GM19455 (cell line): ENCODE measurements at regions not wholly inside any gene's neighbourhood (a gene's known extent, or its start where the extent isn't known, plus 50 kb on each side); places are given as distances from the start of the nearest gene placed in this dataset.
"Not testable (repeated sequence)": the region's sequence is repeated elsewhere in the genome, so short reads cannot be mapped to it uniquely, and the experiment has no call there.

Source experiments
- ATAC-seq: cut with Tn5 transposase; IDR thresholded peaks from one replicate; pipeline ENCODE4 v1.9.1; 2021; ENCODE audit not compliant: unreplicated experiment

DNA sequence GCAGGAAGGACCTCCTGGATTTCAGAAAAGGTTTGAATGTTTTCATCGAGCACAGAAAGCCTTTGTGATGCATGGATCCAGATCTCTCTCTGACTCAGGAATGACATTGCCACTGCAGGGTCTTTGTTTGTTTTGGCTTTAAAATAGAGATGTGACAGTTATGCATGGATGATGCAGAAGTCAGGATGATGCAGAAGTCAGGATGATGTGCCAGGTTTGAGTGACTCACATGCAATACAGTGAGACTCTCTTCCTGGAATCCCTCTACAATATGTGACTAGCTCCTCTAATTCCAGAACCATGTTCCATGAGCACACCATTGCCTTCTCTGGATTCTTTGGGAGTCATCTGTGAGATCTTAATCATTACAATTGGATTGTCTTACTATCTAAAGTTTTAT, 177.9 kb upstream of the RAB6C start:
- ATAC-seq, result no peak

DNA sequence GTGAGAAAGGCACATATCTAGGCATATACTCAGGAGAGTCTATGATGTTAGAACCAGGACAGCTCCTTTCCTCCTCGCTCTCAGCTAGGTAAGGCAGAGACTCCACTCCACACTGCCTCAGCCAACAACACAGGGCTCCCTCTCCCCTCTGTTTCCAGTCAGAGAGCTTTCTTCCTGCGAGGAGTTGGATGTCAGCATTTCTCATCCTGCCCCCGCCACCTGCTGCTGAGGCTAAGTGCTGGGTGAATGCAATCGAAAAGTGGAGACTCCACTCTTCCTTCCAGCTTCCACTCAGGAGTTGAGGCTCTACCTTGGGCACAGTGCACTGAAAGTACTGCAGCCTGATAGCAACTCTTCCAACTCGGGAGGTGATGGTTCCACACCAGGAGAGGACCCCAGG, 177.2 kb upstream of the RAB6C start:
- ATAC-seq, result no peak

DNA sequence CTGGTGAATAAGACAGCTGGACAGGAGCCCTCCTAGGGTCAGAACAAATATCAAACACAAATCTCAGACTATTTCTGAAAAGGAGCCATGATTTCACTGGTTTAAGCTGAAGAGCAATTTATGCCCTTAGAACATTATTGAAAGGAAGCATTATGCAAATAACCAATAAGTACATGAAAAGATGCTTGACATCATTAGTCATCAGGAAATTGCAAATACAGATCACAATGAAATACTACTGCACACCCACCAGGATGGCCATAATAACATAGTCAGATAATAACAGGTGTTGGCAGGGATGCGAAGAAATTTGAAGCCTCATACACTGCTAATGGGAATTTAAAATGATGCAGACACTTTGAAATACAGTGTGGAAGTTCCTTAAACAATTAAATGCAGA, 176.4 kb upstream of the RAB6C start:
- no peak for ATAC-seq

DNA sequence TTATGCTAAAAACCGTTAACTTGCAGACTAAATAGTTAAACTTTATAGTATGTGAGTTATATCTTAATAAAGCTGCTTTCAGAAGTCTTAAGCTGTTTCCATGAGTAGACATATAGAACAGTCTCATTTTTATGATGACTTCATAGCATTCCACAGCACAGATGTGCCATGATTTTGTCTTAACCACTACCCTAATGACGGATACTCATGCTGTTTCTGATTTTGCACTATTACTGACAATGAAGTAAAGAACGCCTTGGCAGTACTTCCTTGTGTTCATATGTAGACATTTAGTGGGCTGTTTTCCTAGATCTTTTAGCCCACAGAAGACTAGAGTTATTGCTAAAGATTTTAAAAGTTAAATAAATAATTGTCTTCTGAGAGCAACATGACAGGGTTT, 175.6 kb upstream of the RAB6C start:
- no peak for ATAC-seq

DNA sequence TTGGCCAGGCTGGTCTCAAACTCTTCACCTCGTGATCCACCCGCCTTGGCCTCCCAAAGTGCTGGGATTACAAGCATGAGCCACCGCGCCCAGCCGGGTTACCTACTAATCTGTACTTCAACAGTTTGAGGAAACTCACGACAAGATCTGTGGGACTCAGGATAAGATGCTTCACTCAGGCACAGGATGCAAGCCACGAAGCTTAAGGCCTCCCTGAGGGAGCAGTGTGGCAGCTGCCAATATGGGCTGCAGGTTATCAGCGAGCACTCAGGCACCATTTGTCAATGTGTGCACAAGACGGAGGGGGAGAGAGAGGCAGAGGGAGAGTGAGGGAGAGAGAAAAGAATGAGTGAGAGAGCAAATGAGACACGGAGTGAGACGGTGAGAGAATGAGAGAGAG, 173.6 kb upstream of the RAB6C start:
- ATAC-seq, result no peak

DNA sequence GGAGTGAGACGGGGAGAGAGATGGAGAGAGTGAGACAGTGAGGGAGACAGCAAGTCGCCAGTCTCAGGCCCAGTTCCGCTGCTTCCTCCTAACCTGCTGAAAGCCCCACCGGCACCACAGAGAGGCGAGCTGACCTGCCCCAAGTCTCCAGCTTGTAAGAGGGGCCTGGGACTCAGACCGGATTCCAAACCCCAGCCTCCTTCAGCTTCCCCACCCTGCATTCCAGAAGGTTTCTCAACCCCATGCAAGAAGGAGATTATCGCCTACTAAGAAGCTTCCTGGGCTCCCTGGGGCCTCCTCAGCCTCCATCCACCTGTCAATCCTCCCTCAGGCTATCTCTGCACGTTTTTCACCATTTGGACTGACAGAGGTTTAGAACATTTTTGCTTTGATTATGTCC, 173.1 kb upstream of the RAB6C start:
- no peak for ATAC-seq

DNA sequence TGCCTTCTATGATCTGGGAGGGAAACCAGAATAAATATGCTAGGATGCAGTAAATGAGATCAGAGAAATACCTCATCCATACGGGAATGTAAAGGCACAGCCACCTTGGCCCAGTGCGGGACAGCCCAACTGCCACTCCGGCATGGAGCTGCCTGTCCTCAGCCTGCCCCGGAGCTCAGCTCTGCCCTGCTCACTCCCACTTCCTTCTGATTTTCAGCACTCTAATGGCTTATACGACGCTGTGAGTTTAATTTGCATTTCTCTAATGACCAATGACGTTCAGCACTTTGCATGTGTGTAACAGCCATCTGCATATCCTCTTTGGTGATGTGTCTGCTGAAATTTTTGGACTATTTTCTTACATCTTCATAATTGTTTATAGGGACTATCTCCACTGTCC, 172.5 kb upstream of the RAB6C start:
- ATAC-seq, result no peak

DNA sequence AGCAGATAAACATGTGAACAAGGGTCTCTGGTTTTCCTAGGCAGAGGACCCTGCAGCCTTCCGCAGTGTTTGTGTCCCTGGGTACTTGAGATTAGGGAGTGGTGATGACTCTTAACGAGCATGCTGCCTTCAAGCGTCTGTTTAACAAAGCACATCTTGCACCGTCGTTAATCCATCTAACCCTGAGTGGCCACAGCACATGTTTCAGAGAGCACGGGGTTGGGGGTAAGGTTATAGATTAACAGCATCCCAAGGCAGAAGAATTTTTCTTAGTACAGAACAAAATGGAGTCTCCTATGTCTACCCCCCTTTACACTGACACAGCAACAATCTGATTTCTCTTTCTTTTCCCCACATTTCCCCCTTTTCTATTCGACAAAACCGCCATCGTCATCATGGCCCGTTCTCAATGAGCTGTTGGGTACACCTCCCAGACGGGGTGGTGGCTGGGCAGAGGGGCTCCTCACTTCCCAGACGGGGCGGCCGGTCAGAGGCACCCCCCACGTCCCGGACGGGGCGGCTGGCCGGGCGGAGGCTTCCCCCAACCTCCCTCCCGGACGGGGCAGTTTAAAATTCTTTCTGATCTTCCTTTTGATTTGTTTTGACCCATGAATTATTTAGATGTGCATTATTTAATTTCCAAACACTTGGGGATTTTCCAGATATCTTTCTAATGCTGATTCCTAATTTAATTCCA, 171.7 kb upstream of the RAB6C start:
- not testable (repeated sequence) for ATAC-seq

DNA sequence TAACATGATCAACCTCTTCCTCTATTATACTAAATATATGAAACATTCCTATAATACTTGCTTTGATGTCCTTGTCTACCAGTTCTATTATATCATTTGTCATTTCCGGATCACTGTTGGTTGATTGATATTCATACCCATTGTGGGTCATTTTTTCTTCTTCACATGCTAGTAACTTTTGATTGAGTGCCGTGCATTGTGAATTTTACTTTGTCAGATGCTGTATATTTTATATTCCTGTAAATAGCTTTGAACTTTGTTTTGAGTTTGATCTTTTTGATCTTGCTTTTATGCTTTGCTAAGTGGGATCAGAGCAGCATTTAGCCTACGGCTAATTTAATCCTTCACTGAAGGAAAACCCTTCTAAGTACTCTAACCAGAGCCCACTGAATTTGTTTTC, 168.9 kb upstream of the RAB6C start:
- ATAC-seq, result no peak

DNA sequence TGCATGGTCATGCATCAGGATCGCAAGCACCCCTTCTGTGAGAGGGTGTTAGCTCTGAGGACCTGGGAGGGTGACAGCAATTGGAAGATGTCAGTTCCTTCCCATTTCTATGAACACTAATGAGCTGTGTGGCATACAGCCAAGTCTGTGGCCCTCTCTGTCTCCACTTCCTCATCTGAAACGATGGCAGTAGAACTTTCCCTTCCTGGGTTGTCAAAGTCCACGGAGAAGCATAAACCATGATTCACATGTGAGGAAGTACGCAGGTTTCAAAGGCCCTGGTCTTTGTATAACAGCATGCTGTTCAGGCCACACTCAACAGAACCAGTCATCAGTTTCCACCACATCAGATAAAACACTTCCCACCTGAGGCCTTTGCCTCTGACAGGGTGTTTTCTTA, 167.4 kb upstream of the RAB6C start:
- ATAC-seq, result no peak

DNA sequence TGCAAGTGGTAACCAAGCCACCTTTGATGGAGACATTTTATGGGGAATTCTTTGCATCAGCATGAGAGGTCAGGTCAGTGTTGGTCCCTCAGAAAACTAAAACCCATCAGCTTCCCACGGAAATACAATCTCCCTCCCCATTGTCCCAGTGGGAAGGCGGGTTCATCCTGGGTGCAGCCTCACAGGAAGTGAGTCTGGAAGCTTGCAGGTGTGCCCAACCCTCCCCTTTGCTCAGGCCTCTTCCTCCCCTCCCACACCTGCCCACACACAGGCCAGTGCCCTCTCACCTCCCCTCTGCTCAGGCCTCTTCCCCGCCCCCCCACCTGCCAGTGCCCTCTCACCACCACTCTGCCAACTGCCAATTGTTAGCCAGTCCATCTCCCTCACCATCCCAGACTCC, 166.8 kb upstream of the RAB6C start:
- no peak for ATAC-seq

DNA sequence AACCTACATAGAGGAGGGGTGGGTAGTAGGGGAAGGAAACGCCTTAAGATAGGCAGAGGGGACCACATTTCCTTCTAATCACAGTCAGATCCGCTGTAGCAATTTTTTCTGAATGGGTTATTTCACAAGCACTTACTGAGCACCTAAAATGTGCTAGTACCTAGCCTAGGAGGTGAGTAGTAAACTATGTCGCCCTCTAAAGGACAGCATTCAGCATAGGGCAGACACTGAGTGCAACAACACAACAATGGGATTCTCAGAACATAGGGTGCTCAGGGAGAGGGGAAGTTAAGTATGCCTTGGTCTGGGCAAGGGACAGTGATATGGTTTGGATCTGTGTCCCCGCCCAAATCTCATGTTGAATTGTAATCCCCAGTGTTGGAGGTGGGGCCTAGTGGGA, 166.1 kb upstream of the RAB6C start:
- no peak for ATAC-seq

DNA sequence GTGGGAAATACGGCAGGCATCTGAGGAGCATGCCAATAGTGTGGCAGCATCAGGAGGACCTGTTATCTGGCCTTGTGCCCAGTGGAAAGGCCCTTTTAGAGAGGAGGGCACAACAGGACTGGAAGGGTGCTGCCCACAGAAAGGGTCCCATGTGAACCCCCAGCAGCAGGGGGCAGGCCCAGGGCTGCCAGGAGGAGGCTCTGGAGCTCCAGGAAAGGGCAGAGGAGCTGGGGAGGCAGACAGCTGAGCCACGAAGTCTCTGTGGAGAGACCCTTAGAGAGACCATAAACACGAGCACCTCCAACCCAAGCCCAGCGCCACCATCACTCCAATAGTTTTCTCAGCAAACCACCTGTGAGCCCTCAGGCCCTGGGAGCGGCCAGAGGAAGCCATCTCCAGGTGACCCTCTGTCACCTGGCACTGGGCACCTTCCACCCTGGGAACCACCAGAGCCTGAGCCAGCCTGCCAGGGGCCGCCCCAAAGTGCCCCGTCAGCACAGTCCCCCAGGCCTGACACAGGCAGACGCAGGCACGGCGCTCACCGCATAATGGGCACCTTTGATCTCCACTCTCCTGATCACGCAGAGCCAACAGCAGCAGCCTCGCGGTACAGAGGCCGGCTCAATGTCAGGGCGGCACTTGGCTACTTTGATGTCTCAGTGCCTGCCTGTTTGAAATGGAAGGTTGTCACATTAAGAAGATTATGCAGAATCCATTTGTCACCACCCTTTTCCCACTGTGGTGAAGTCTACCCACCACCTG, 162.5 kb upstream of the RAB6C start:
- no peak for ATAC-seq

DNA sequence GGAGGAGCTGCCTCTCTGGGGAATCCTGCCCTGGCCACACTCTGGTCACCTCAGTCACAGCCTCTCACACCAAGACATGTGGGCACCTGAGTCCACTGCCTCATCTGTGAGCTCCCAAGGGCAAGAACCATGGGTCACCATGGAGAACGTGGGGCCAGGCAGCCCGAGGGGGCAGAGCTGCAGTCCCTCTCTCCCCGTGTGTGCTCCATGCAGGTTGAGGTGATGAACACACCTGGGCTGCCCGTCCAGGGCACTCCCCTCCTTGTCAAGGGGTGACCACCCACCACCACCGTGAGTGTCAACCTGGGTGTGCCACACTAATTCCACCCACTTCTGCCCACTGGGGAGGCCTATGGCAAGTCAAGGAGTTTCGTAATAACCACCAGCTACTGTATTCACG, 159.6 kb upstream of the RAB6C start:
- ATAC-seq, result no peak

DNA sequence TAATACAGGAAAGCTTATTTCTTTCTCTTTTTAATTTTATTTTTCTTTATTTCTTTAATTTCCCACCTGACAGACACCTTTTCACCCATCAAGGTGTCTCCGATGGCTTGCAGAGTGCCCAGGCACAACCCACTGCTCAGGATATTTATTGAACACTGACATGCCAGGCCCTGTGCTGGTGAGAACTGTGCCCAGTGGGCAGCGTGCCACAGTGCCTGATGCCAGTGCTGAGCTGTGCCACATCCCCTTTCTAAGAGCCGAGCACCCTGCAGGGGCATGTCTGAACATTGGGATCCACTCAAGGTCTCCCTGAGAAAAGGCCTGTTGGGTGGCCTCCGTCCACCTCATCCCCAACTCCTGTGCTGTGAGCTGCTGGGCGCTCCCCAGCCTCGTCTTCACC, 158.6 kb upstream of the RAB6C start:
- ATAC-seq, result no peak

DNA sequence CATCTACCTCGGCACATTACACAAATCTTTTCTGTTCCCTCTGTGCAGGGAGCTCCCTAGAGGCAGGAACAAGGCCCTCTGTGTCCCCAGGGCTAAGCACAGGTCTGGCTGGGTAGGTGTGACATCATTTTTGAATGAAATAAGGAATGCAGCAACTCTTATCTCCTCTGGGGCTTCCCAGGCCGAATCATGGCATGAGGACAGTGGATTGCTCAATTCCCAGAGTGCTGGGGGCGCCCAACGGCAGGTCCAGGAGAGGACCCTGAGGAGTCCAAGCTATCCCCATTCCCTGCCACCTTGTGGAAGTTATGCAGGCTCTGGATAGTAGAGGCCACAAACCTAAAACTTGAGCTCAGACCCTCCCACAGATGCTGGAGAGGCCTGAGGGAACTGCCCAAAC, 158.0 kb upstream of the RAB6C start:
- no peak for ATAC-seq

DNA sequence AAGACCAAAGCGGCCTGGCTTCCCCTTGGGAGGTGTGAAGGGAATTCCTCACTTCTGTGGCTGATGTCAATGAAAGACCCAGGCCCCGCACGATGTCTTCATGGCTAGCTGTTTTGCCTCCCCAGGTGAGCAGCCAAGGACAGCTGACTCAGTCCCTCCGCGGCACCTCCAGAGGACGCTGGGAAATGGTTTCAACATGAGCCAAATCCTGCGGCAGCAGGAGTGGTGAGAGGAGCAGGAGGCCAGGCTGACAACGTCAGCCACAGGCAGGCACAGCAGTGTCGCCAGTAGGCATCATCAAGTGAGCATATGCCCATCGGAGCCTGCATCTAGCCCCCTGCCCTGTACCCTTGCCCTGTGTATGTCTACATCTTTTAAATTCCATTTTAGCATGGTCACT, 156.4 kb upstream of the RAB6C start:
- no peak for ATAC-seq

DNA sequence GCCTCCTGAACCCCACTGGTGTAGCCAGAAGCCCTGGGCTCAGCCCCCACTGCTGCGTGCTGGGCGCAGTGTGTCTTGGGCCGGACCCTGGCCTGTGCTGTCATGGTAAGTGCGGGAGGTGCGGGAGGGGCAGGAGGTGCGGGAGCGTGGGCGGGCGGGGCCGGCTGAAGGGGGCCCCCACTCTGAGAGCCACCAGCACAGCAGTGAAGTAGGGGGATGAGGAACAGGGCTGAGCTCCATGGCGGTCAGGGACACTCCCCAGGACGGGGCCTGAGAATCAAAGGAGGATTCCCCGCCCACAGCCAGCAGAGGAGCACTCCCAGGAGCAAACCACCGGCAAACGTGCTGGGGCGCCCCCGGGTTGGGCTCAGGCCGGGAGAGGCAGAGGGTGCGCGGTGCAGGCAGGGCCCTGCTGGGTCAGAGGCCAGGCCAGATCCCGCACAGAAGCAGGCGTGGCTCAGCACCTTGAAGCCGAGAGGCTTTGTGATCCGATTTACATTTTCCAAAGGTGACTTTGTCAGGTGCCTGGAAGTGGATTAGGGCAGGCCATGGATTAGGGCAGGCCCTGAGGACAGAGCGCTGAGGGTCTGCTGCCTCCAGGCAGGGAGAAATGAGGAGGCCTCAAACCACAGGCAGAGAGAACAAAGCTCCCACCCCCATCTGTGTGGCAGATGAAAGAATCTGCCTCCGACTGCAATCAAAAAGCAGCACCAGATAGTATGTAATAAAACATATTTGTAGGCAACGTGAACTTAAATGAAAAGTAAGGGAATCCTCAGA, 152.0 kb upstream of the RAB6C start:
- no peak for ATAC-seq

DNA sequence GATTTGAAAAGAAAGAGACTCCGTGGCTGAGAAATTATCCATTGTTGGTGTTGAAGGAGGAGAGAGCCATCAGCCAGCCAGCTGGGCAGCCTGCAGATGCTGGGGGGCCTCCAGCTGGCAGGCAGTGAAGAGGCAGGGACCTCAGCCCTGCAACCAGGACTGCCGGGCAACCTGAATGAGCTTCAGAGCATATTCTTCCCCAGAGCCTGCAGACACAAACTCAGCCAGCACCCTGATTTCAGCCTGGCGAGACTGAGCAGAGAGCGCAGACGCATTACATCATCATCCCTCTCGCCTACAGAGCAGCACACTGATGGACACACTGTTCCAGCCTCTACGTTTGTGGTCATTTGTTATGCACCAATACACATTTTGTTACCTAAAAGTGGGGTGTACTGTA, 150.7 kb upstream of the RAB6C start:
- ATAC-seq, result no peak

DNA sequence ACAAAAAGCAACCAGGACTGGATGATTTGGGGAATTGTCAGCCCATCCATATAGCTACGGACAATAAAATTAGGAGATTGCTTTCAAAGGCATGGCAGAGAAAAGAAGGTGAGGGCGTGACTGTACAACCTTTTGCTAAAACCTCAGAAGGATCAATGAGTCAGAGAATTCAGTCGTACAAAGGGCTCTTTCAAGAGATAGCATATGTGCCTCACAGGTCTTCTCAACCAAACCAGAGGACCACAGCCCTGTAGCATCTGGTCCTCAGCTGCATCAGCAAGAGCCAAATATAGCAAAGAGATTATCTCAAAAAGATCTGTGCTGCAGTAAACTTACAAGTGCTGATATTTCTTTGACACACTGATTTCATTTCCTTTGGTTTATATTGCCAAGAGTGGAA, 149.9 kb upstream of the RAB6C start:
- no peak for ATAC-seq

DNA sequence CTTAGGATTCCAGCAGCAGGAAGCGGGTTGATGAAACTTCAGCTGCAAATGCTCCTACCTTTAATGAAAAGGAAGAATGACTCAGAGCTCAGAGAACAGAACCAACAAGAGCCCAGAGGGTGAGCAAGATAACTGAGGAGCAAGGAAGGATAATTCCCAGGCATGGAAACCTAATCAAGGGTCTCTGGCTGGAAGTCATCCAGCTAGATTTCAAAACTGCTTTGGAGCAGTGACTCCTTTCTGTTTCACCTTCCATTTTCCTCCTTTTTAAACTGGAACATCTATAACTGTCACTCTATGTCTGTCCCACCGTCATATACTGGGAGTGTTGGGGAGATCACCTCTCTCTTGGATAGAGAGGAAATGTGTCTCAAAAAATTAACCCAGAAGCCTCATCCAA, 148.4 kb upstream of the RAB6C start:
- ATAC-seq, result no peak

DNA sequence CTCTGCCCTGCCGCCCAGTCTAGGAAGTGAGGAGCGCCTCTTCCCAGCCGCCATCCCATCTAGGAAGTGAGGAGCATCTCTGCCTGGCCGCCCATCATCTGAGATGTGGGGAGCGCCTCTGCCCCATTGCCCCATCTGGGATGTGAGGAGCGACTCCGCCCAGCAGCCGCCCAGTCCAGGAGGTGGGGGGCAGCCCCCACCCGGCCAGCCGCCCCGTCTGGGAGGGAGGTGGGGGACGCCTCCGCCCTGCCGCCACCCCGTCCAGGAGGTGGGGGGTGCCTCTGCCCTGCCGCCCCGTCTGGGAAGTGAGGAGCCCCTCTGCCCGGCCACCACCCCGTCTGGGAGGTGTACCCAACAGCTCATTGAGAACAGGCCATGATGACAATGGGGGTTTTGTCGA, 146.0 kb upstream of the RAB6C start:
- not testable (repeated sequence) for ATAC-seq
